RWPE2 (cell line): ENCODE measurements at regions not wholly inside any gene's neighbourhood (a gene's known extent, or its start where the extent isn't known, plus 50 kb on each side); places are given as distances from the start of the nearest gene placed in this dataset.

Experiments used
- ATAC-seq: fragments of 200-7000 bp; cut with Tn5 transposase; 3 replicates; pipeline ENCODE4 v1.9.1; 2021; ENCODE audit warnings: low read depth
- DNase-seq: peaks from one replicate; pipeline ENCODE4 v3.0.0-alpha.2; 2020; ENCODE audit warnings: low spot score
- H3K27ac ChIP-seq: fragments of 450-650 bp; 2 replicates; pipeline ENCODE4 v1.5.1; 2017; ENCODE audit warnings: mild to moderate bottlenecking; ENCODE audit not compliant: poor library complexity, severe bottlenecking
- H3K27me3 ChIP-seq: fragments of 250-450 bp; sonication (Bioruptor Pico); 2 replicates; pipeline ENCODE4 v1.5.1; 2021; ENCODE audit warnings: mild to moderate bottlenecking, moderate library complexity; ENCODE audit not compliant: insufficient read depth, poor library complexity, severe bottlenecking
- H3K36me3 ChIP-seq: fragments of 250-450 bp; sonication (Bioruptor Pico); 2 replicates; pipeline ENCODE4 v1.5.1; 2020; ENCODE audit warnings: low read depth, mild to moderate bottlenecking, moderate library complexity
- H3K4me1 ChIP-seq: fragments of 250-450 bp; sonication (Bioruptor Pico); 2 replicates; pipeline ENCODE4 v1.5.1; 2021; ENCODE audit warnings: mild to moderate bottlenecking, moderate library complexity; ENCODE audit not compliant: insufficient read depth, poor library complexity, severe bottlenecking
- H3K4me3 ChIP-seq: fragments of 250-450 bp; sonication (Bioruptor Pico); 2 replicates; pipeline ENCODE4 v1.5.1; 2021; ENCODE audit warnings: mild to moderate bottlenecking, moderate library complexity; ENCODE audit not compliant: severe bottlenecking
- H3K9me3 ChIP-seq: fragments of 250-450 bp; sonication (Bioruptor Pico); 2 replicates; pipeline ENCODE4 v1.5.1; 2021; ENCODE audit warnings: mild to moderate bottlenecking, moderate library complexity; ENCODE audit not compliant: severe bottlenecking
- CTCF ChIP-seq: fragments of 450-650 bp; IDR thresholded peaks from one replicate; pipeline ENCODE4 v1.5.1; 2017; ENCODE audit warnings: mild to moderate bottlenecking, moderate library complexity; ENCODE audit not compliant: poor library complexity, severe bottlenecking

- Histone ChIP-seq H3K27me3 (no peaks in the 10 kb centered on the region), H3K27ac (no peak overlapping the region), H3K4me3 (no peak overlapping the region), H3K4me1 (no peaks in the 10 kb centered on the region), H3K36me3 (no peaks in the 10 kb centered on the region), H3K9me3 (no peaks in the 10 kb centered on the region)
- ATAC-seq (no peak), DNase-seq (no peak)
- no peak for TF ChIP-seq CTCF
Measured at GRCh38 chr6:169965239-169965638, 213.8 kb downstream of the ERMARD start.

DNA sequence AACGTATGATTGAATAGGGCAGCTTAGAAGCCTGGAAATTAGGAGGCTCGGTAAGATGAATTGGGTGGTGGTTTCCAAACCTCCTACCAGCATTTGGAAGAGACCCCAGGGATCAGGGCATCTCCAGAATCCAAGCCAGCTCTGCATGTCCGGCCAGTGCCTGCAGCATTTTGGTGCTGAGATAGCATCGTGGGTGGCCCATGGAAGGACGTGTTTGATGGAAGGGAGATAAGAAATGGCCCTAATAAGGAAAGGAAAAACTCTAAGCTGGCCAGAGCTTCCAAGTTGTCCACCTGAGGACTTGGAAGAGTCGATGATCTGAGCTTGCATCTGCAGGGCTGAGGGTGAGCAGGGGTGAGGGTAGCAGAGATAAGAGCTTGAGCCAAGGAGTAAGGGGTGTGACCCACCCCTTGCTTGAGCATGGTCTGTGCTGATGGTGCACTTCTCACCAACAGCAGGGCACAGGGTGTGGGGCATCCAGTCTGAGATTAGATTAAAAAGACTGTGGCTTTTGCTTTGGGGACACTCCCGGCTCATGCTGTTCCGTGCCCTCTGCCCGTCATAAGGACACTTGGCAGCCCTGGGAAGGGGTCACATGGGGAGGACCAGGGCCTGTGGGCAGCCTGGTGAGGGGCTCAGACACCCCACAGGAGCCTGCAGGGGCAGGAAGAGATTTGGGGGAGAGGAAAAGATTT, 213.2 kb downstream of the ERMARD start:
- Histone ChIP-seq H3K4me1 (no peaks in the 10 kb centered on the region), H3K36me3 (no peaks in the 10 kb centered on the region), H3K9me3 (no peaks in the 10 kb centered on the region), H3K4me3 (no peak overlapping the region), H3K27ac (no peak overlapping the region), H3K27me3 (no peaks in the 10 kb centered on the region)
- no peak for TF ChIP-seq CTCF
- DNase-seq: no peak
- no peak for ATAC-seq

DNA sequence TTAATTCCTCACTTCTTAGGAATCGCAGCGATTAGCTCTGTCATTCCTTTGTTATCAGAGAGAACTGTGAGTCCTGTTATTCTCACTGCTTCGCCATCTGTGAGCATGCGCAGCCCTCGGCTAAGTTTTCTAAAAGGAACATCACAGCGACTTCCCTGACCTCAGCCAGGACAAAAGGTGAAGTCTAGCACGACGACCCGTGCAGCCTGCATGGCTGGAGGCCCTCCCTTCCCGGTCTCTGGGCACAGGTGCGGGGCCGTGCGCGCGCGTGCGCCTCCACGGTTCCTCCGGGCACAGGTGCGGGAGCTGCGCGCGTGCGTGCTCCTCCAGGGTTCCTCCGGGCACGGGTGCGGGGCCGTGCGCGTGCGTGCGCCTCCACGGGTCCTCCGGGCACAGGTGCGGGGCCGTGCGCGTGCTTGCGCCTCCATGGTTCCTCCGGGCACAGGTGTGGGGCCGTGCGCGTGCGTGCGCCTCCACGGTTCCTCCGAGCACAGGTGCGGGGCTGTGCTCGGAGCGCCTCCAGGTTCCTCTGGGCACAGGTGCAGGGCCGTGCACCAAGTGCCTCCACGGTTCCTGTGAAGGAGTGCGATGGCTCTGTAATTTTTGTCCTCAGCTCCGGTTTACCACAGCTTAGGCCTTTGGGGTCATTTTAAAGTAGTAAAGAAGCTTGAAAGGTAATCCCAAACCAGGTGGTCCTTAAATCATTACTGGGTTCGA, 212.3 kb downstream of the ERMARD start:
- no peaks in the 10 kb centered on the region for H3K4me1 ChIP-seq
- H3K36me3 ChIP-seq: no peaks in the 10 kb centered on the region
- ATAC-seq: no peak
- H3K27ac ChIP-seq: no peak overlapping the region
- no peak overlapping the region for H3K4me3 ChIP-seq
- DNase-seq: no peak
- TF ChIP-seq CTCF: no peak
- H3K9me3 ChIP-seq: no peaks in the 10 kb centered on the region
- H3K27me3 ChIP-seq: no peaks in the 10 kb centered on the region

DNA sequence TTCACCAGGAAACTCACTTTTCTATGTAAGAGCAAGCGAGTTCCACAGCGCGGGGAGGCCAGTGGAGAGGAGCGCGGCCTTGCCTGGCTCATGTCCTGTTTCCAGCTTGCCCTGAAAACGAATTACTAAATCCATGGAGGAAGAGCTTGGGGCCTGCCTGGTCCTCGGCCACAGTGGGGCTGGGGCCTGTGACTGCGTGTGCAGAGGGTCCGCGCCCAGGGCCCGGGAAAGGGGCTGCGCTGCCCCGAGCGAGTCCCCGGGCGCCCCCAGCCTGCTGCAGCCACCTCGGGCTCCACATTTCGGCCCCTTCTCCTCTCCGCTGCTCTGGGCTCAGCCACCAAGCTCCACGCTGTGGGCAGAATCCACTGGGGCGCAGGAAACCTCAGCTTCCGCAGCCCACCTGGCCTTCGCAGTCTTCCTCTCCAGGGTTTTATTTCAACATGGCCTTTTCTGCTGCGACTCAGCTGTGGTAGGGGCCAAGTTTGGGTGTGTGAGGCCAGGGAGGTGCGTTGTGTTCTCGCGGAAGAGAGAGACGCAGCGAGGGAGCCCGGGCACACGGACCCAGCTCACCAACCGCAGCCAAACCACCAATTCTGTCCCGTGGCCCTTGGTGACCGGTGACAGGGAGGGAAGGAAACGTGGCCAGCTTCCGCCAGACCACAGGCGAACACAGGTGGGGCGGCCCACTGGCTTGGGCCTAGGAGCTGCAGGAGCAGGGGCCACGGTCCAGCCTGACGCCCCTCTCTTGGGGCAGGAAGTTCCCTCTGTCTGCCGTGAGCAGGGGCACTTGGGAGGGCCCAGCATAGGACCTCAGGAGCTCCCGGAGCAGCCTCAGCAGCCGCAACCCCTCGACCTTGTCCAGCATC, 211.4 kb downstream of the ERMARD start:
- Histone ChIP-seq H3K36me3 (no peaks in the 10 kb centered on the region), H3K4me3 (no peak overlapping the region), H3K27me3 (no peaks in the 10 kb centered on the region), H3K9me3 (no peaks in the 10 kb centered on the region), H3K4me1 (no peaks in the 10 kb centered on the region), H3K27ac (no peak overlapping the region)
- DNase-seq (no peak), ATAC-seq (no peak)
- no peak for TF ChIP-seq CTCF
